ENCODE measurements at regions not wholly inside any gene's neighbourhood (a gene's known extent, or its start where the extent isn't known, plus 50 kb on each side); places are given as distances from the start of the nearest gene placed in this dataset.

- ChIA-PET CTCF (interaction anchor here (0.9 kb wide), 1 partner anchor 29 kb away, joined by 3 read pairs; no protein-coding TSS in a partner anchor), POLR2A (no interaction called here)
- H4K20me1 ChIP-seq (ENCODE audit: insufficient read depth): no peaks in the 10 kb centered on the region
- H3K36me3 ChIP-seq (replicated peaks in 1 of 2; ENCODE audit: control insufficient read depth in 1 of 2, insufficient read depth in 2 of 2, low read length in 1 of 2): no peaks in the 10 kb centered on the region
- peaks cover 2 to 6% of the 10 kb centered on the region in 2 experiments; a peak in 3 of 4 replicates for H3K4me1 ChIP-seq (ENCODE audit: control insufficient read depth in 1 of 2, insufficient read depth in 2 of 2, low read depth in 1 of 2, low read length in 1 of 2)
- no peak for DNase-seq
- H3K79me2 ChIP-seq (ENCODE audit: insufficient read depth): no peaks in the 10 kb centered on the region
- H3K9me3 ChIP-seq: no peaks in the 10 kb centered on the region
- TF ChIP-seq USF2 (IDR thresholded peaks at IDR 0.05; ENCODE audit: borderline replicate concordance, low read depth, low read length): no peak
- 85% methylated on average over 3 of the region's 3 CpGs for WGBS (ENCODE audit: low lambda C conversion rate)
- no peaks in the 10 kb centered on the region for H3K9me2 ChIP-seq
- H3K4me3 ChIP-seq (ENCODE audit: low read depth in 2 of 2, low read length in 1 of 2): no peak overlapping the region
- H3K27ac ChIP-seq (ENCODE audit: low read depth in 2 of 2, low read length in 1 of 2): no peak overlapping the region
- no peak overlapping the region for H3K4me2 ChIP-seq
- peak overlapping the region; percentile 10; the same call in 1 of the 2 replicates for H2AFZ ChIP-seq (ENCODE audit: low read depth)
- no peak overlapping the region for H3K9ac ChIP-seq
- H3F3A ChIP-seq (replicated peaks; ENCODE audit: insufficient read depth): peaks cover 20% of the 10 kb centered on the region
- no peaks in the 10 kb centered on the region for H3K27me3 ChIP-seq (ENCODE audit: insufficient read depth)
These were observed 480.1 kb downstream of the INHBA start for GRCh38 chr7:41222746-41223145.

GRCh38 chr7:41220266-41220665 lies 482.6 kb downstream of the INHBA start:
- no peak overlapping the region for H3K9ac ChIP-seq
- H3K4me2 ChIP-seq: no peak overlapping the region
- no peaks in the 10 kb centered on the region for H3K9me2 ChIP-seq
- H3K27me3 ChIP-seq (ENCODE audit: insufficient read depth): no peaks in the 10 kb centered on the region
- H3K27ac ChIP-seq (ENCODE audit: low read depth in 2 of 2, low read length in 1 of 2): no peak overlapping the region
- peaks cover 2 to 6% of the 10 kb centered on the region in 2 experiments; a peak in 3 of 4 replicates for H3K4me1 ChIP-seq (ENCODE audit: control insufficient read depth in 1 of 2, insufficient read depth in 2 of 2, low read depth in 1 of 2, low read length in 1 of 2)
- no peaks in the 10 kb centered on the region for H4K20me1 ChIP-seq (ENCODE audit: insufficient read depth)
- CTCF ChIA-PET: interaction anchor here (0.7 to 1.3 kb wide), 2 partner anchors 9 to 485 kb away, joined by 3 to 4 read pairs; no protein-coding TSS in a partner anchor
- no peak for DNase-seq
- H3K4me3 ChIP-seq (ENCODE audit: low read depth in 2 of 2, low read length in 1 of 2): no peak overlapping the region
- H3K36me3 ChIP-seq (replicated peaks in 1 of 2; ENCODE audit: control insufficient read depth in 1 of 2, insufficient read depth in 2 of 2, low read length in 1 of 2): no peaks in the 10 kb centered on the region
- H3F3A ChIP-seq (replicated peaks; ENCODE audit: insufficient read depth): peaks cover 18% of the 10 kb centered on the region
- no peaks in the 10 kb centered on the region for H3K79me2 ChIP-seq (ENCODE audit: insufficient read depth)
- no peak overlapping the region for H2AFZ ChIP-seq (ENCODE audit: low read depth)
- H3K9me3 ChIP-seq: no peaks in the 10 kb centered on the region
- POLR2A ChIA-PET: no interaction called here
- no peak for TF ChIP-seq TAF1 (IDR thresholded peaks at IDR 0.05; ENCODE audit: borderline replicate concordance, low read depth, low read length)
- no peak for TF ChIP-seq TCF12 (IDR thresholded peaks at IDR 0.05)
- no peak for TF ChIP-seq EP300 (IDR thresholded peaks at IDR 0.05; ENCODE audit: borderline replicate concordance in 1 of 2, low read depth in 1 of 2, low read length in 1 of 2)
- TF ChIP-seq USF2 (IDR thresholded peaks at IDR 0.05; ENCODE audit: borderline replicate concordance, low read depth, low read length): no peak
- no peak for TF ChIP-seq SIN3A (IDR thresholded peaks at IDR 0.05; ENCODE audit: borderline replicate concordance, low read depth, low read length)
- no peak for TF ChIP-seq CHD2 (IDR thresholded peaks at IDR 0.05; ENCODE audit: low read length, partially characterized antibody)
- no peak for TF ChIP-seq MAX (IDR thresholded peaks at IDR 0.05; ENCODE audit: low read depth)
- no peak for TF ChIP-seq IRF3 (IDR thresholded peaks at IDR 0.05; ENCODE audit: low read depth, low read length)
- TF ChIP-seq NRF1 (IDR thresholded peaks at IDR 0.05; ENCODE audit: low read depth, low read length): no peak
- TF ChIP-seq ZBTB33 (IDR thresholded peaks at IDR 0.05; ENCODE audit: borderline replicate concordance, low read depth): no peak
- no peak for TF ChIP-seq RAD21 (IDR thresholded peaks at IDR 0.05; ENCODE audit: low read length)
- TF ChIP-seq RFX5 (IDR thresholded peaks at IDR 0.05; ENCODE audit: low read length): no peak
- no peak for TF ChIP-seq FOXJ3 (CRISPR knock-in tag; IDR thresholded peaks at IDR 0.05)
- TF ChIP-seq RCOR1 (IDR thresholded peaks at IDR 0.05; ENCODE audit: low read length): no peak
- no peak for TF ChIP-seq SMC3 (IDR thresholded peaks at IDR 0.05; ENCODE audit: low read depth, low read length)
- TF ChIP-seq FOSL2 (IDR thresholded peaks at IDR 0.05; ENCODE audit: borderline replicate concordance, low read depth): no peak
- TF ChIP-seq PBX3 (IDR thresholded peaks at IDR 0.05): no peak
- no peak for TF ChIP-seq MXI1 (IDR thresholded peaks at IDR 0.05; ENCODE audit: low read depth, low read length)
- TF ChIP-seq JUND (IDR thresholded peaks at IDR 0.05): no peak
- WGBS (ENCODE audit: low lambda C conversion rate): 46% methylated on average over 1 of the region's 1 CpG

Data from SK-N-SH (cell line).